ENCODE measurements at regions not wholly inside any gene's neighbourhood (a gene's known extent, or its start where the extent isn't known, plus 50 kb on each side); places are given as distances from the start of the nearest gene placed in this dataset.
"Not testable (repeated sequence)": the region's sequence is repeated elsewhere in the genome, so short reads cannot be mapped to it uniquely, and the experiment has no call there.

DNA sequence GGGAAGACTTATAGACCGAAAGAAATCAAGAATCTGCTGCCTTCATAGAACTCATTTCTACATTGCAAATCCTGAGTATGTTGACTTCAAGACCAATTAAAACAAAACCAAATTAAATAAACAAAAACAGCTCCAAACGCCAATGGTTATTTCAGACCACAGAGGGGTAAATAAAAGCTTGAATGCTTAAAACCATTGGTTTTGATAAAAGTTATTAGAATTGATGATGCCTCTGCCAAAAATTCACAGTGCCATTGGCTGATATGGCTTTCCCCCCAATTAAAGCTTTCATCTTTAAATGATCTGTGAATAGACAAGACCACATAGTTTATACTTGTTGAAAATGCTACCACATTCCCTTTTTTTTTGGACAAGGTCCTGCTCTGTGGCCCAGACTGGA, 188.5 kb downstream of the NFKBIZ start:
- no peak for DNase-seq

DNA sequence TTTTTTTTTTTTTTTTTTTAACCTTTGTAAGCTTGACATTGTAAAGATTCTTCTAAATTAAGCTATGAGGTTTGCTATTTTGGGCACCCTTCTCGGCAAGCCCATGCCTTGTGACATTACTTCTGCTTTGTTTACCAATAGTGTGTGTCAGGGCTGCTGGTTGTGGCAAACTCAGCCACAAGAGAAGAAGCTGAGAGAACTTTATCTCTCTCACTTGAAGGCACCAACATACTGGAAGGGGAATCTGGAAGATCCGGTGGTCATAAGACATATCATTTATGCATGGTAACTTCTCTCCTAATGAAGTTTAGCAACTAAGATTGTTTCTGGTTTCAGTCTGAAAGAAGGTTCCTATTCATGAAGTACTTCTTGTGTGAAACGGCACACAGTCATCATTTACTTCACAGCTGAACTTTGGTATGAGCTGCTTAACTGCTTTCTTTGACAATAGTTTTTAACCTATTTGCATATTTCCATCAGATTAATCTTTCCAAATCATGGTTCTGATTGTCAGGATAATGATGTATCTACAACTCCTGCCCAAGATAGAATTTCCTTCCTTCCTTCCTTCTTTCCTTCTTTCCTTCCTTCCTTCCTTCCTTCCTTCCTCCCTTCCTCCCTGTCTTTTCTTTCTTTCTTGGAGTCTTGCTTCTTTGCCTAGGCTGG, 189.3 kb downstream of the NFKBIZ start:
- no peak for DNase-seq

DNA sequence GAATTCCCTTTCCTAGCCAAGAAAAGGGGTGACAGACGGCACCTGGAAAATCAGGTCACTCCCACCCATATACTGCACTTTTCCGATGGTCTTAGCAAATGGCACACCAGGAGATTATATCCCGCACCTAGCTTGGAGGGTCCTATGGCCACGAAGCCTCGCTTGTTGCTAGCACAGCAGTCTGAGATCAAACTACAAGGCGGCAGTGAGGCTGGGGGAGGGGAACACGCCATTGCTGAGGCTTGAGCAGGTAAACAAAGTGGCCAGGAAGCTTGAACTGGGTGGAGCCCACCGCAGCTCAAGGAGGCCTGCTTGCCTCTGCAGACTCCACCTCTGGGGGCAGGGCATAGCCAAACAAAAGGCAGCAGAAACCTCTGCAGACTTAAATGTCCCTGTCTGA, 190.8 kb downstream of the NFKBIZ start:
- DNase-seq = not testable (repeated sequence)

DNA sequence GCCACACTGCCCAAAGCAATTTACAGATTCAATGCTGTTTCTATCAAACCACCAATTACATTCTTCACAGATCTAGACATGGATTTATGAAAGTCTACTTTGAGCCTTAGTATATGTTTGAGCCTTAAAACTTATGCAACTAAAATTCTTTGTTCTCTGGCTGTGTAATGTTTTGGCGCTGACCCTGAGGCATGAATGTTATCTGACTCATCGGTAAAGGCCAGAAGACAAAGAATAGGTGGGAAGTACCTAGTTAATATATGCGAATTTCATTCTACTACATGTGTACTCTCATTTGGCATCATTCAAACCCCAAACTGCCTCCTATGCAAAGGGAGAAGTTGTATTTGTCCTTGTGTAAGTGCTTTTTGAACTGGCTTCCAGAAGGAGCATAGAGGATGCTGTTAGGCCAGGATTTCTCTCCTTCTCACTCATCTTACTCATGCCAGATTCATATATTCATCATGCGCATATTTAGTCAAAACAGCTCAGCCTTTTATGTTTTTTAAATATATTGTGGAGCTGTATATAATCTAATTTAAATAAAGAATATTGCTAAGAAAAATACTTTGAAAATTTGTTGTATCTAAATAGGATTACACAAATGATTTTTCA, 204.2 kb downstream of the NFKBIZ start:
- no peak for DNase-seq

DNA sequence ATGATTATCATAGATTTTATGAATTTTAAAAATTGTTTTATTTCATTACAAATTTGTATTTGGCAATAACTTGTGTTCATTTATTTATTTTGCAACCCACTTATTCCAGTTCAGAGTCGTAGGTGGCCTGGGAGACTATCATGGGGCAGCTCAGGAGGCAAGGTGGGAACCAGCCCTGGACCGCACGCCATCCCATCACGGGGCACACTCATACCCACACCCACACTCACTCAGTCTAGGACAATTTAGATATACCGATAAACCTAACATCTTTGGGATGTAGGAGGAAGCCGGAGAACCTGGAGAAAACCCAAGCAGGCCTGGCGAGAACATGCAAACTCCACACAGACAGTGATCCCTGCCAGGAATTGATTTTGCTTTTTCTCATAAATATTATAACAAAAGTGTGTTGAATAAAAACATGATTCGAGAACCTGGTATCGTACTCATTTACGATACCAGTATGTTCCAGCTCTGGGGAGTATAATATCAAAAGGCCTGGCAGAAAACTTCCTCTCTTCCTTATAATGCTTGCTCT, 205.3 kb downstream of the NFKBIZ start:
- no peak for DNase-seq

DNA sequence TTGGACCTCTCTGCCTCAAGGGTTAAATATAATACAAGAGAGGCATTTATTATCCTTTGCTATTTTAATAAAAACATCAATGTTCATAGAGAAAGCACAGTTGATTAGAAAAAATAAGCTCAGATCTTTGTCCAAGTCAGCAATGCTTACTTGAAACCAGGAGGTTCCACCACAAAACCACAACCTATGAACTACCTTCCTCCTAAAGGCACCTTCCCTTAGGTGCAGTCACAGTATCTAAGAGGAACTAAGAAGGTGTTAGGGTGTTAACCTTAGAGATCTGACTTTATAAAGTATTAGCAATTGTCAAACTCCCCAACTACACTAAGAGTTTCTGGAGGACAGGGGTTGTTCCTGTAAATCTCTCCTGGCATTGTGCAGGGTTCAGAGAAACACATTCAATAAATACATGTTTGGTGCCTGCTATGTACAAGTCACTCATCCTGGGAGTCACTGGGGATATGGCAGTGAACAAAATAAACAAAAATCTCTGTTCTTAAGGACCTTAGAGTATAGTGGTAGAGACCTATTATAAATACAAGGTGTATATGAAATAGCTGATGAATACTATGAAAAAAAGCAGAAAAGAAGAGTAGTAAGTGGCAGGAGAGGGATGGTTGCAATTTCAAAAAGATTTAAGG, 208.6 kb downstream of the NFKBIZ start:
- no peak for DNase-seq

DNA sequence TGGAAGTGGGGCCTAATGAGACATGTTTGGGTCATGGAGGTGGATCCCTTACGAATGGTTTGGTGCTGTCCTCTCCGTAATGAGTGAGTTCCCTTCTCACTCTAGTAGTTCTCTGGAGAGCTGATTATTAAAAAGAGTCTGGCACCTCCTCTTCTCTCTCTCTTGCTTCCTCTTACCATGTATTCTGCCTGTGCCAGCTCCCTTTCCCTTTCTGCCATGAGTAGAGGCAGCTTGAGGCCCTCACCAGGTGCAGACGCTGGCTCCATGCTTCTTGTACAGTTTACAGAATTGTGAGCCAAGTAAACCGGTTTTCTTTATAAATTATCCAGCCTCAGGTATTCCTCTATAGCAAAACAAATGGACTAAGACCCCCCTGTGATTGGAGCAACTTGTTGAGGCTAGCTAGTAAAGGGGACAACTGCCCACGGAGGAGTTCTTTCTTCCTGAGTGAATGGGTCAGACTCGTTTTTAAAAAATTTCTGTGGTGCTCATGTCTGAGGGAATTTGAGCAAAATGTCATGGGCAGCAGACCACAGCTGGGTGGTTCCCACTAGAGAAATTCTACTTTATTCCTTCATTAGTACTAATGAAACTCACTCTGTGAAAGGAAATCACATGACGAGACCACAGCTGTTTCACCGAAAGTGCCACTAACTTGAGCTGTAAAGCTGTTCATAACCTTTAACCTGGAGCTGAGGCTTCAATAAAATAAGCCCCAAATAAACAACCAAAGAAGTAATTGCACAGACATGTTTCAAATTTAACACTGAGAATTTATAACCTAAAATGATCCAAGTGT, 210.0 kb downstream of the NFKBIZ start:
- no peak for DNase-seq

DNA sequence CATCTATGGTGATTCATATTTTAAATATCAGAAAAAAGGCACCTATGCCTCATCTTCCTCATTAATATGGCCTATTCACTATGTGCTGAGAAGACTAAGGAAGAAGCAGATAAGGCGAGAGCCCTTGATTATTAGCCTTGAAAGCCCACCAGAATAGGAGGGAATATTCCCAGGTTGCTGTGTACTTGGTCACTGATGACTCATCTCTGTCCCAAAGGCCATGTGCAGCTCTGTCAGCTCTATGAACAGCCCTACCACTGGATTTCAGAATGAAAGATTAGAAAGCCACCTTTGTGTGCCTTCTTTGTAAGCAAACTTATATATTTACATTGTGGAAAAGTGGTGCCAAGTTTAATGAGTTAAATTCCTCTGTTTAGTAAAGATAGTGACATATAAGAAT, 211.5 kb downstream of the NFKBIZ start:
- no peak for DNase-seq

DNA sequence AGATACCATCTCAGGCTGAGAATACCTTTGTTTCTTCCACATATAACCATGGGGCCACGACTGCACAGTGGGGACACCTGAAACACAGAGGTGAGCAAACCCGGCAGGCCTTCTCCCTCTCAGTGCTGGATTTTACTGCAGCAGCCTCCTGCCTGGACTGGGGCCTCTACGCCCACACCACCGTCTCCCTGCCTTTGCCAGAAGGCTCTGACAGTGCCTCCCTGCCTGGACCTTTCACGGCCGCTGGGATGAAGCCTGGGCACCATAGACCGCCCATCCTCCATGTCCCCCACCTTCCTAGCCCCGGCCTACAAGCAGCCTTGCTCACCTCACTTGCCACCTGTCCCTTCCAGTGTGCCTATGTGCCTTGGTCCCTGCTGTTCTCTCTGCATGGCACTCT, 214.3 kb downstream of the NFKBIZ start:
- no peak for DNase-seq

DNA sequence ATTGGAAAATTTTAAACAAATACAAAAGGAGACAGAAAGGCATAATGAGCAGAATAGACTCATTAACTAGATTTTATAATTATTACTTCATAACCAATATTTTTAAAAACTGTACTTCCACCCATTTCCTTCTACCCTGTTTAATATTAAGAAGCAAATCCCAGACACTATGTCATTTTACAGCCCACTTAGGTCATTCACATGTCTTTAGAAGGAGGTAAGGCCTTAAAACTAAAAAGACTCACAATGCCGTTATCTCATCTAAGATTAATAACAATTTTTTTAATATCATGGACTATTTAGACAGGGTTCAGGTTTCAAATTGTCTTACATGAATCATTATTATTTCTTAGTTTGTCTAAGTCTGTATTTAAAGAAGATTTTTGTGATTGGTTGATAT, 217.2 kb downstream of the NFKBIZ start:
- no peak for DNase-seq

DNA sequence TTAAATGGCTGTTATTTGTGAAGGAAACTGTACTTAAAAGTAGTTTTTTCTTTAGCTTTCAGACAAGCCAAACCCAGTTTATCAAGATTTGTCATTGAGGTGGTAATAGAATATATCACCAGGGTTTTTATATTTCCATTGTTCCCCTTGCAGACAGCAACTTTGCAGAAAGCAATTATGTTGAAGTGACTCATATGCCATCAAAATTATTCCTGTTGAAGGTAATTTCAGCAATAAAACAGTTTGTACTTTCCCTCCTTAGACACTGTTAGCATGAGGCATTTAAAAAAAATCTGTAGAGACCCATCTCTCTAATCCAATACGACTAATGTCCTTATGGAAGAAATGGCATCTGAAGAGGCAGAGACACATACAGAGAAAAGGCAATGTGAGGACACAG, 219.0 kb downstream of the NFKBIZ start:
- DNase-seq = no peak

DNA sequence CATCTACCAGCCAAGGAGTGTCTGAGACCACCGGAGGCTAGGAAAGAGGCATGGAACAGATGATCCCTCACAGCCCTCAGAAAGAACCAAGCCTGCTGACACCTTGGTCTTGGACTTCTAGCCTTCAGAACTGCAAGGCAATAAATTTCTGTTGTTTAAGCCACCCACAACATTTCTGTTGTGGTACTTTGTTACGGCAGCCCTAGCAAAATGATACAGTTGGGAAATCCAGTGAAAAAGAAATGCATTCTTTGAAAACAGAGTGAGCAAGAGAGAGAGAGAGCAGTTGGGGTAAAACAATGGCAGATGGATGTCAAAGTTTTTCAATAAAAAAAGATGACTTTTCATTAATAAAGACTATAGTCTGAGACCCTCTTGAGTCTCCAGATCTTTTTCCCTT, 219.4 kb downstream of the NFKBIZ start:
- no peak for DNase-seq

DNA sequence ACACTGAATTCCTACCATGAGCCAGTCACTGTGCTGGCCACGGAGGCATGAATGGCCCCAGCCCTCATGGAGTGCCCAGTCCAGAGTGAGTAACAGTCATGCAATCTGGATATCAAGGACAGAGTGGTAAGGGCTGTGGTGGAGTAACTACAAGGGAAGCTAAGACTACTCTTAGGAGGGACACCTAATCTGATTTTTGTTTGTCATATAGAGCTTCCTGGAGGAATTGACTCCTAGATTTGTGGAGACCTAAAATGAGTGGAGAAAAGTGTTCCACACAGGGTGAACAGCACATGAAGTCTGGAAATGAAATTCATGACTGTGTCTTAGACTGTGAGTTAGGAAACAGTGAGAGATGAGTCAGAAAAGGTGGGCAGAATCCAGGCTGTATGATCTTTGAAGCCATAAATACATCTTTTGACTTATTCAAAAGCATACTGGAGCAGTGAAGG, 219.9 kb downstream of the NFKBIZ start:
- no peak for DNase-seq

DNA sequence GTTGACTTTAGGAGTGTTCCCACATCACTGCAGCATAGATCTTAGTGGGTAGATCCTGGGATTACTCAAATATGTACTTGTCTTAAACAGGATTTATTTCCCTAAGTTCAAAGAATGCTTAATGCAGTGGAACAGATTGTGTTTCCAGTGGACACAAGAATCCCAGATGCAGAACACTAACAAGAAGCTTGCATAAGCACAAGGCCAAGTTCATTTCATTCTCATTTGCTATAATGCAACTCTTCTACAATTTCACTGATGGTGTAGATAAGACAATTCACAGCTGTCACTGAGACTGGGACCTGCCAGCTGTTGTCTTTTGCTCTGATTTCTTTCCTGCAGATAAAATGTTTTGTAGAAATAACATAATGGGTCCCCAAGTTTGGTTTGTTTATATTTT, 225.6 kb downstream of the NFKBIZ start:
- DNase-seq = no peak

DNA sequence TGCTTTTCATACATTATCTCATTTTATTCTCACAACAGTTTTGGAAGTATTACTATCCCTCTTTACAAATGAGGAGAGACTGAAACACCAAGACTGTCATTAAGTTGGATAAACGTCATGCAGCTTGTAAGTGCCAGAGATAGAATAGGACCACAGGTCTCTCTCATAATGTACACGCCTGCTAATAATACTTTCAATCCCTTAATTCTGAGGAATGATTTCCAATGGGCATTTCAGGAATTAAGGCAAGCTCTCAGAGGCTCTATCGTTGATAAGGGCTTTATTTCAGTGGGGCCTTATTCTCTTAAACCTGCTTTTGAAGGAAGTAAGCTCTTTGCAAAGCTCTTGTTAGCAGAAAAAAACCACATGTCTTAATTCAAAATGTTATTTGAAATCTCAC, 229.1 kb downstream of the NFKBIZ start:
- DNase-seq = no peak

DNA sequence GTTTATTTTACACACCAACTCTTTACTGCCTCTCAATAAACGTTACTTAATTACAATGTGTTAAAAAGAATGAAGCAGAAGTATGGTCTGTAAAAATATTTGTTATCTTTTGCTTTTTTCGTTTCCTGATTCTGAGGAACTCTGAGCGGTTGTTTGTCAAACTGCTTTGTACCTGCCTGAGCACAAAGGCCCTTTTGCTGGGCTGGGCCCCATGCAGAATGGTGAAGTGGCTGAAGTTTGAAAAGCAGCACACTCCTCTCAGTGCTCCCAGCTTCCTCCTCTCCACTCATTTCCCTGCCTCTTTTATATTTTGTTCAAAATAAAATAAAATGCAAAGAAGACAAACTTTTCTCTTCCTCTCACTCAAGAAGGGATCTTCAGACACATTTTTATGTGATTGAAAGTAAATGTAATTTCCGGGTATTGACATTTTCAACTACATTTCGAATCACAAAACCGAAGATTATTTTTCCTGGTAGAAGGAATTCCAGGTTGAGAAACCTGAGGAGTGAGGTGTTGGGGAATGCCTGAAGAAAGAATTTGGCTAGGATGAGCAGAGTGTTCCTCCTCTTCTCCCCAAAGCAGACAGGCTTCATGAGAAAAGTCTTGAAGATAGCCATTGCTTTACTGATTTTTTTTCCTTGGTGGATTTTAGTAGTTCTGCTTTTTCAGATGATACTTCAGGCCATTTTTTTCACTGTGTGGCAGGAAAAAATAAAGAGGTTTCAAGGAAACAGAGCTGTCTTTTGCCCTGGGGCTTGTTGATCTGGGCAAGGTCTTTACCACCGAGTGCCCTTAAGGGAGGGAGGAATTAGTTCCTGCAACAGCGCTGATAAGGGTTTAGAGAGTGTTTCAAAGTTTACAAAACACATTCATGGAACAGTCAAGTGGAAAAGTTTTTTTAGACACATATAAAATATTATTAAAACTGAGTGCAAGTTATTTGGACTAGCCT, 229.8 kb downstream of the NFKBIZ start:
- DNase-seq = no peak

DNA sequence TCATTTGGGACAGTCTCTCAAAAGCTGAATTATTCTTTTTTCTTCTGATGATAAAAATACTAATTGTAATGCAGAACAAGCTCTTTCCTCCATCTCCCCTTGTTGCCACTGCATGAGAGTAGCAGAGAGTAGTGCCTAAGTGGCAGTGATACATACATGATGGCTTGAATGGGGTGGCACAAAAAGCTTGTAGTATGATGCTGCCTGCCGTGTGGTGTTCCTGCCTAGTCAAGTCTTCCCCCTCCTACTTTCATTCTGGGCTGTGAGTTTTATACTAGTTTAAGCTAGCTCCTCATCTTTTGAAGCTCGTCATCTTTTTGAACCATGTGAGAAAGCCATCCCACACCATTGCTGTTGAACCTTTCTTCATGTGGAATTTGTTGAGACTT, 230.5 kb downstream of the NFKBIZ start:
- no peak for DNase-seq

DNA sequence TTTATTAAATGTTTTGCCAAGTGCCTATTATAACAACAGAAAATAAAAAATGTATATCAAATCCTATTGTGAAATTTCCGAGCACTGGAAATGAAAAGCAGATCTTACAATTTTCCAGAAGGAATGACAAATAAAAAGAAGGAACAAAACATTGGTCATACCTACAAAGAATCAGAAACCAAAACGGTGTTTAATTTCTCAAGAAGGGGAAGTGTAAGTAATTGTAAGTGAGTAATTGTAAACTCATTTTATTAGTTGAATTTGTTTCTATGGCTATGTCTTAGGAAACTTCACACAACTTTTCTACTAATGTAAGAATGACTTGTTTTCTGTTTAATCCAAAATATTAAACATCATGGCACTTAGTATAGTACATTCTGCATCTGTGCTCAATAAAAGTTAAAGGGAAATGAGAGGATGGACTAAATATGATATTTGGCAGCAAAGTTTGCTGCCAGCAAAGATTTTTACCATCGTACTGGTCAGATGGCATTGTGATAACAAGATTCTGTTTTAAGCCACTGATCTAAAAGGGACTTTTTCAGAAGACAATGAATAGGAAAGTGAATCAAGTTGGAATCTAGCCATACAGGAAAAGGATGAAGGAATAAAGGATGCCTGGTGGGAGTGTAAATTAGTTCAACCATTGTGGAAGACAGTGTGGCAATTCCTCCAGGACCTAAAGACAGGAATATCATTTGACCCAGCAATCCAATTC, 232.4 kb downstream of the NFKBIZ start:
- DNase-seq = no peak

DNA sequence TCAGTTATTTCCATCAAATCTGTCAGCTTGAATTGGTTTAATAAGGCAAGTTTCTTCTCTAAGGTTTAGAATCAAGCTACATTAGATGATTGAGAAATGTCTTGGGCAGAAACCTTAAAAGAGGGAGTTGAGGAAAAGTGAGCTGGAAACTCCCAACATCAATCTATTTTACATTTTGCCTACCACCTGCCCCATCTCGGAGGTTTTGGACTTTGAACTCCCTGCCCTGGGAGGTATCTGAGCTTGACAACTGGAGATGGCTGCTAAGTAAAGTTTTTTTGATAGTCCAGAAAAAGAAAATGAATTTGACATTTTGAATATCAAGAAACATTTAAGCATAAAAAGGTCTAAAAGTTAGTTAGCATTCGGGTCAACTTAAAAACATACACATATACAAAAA, 234.2 kb downstream of the NFKBIZ start:
- DNase-seq = no peak

DNA sequence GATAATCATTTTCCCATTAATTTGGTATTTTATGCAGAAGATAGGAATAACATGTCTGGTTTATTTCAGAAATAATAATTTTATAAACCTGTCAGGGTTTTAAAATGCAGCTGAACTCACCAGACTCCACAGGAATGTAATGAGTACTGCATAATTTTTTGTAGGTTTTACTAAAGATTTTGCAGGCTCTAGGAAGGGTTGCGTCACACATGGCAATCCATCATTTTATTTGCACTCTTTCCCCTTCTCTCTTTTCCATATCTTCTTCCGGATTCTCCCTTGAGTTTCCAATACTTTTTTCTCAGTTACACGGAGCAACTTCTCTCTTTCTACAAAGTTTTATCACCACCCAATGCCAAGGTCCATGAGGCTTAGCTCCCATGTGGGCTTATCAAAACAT, 234.7 kb downstream of the NFKBIZ start:
- DNase-seq = no peak

DNA sequence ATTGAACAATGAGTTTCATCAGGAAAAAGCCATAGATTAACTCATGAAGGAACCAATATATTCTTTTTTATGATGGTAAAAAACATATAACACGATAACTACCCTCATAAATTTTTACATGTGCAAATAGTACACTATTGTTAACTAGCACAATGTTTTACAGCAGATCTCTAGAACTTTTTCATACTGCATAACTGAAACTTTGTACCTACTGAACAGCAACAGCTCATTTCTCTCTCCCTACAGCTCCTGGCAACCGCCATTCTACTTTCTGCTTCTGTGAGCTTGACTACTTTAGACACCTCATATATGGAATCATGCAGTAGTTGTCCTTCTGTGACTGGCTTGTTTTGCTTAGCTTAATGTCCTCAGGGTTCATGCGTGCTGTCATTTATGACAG, 235.4 kb downstream of the NFKBIZ start:
- DNase-seq = no peak

Measured in stimulated activated CD8-positive, alpha-beta memory T cell treated with anti-CD3 and anti-CD28 coated beads, Interleukin-4, amount 100 ng/mL, for 48 hours (primary cell).